Aorta (tissue), 5 donors: ENCODE measurements at regions not wholly inside any gene's neighbourhood (a gene's known extent, or its start where the extent isn't known, plus 50 kb on each side); places are given as distances from the start of the nearest gene placed in this dataset.

Experiments used
- ATAC-seq: fragments of 200-7000 bp; cut with Tn5 transposase; one replicate; pipeline ENCODE4 v1.9.1; 2022; ENCODE audit warnings: moderate library complexity; ENCODE audit not compliant: low FRiP score
- DNase-seq, 2 donors: peaks; one replicate each; pipeline ENCODE4 v3.0.0-alpha.2; 2020
- H3K27ac ChIP-seq, 2 donors: one replicate each; pipeline ENCODE4 v1.5.1; 2013; ENCODE audit warnings: low read length in 2 of 2, mild to moderate bottlenecking in 2 of 2, moderate library complexity in 2 of 2, control low read depth in 1 of 2, inconsistent platforms in 1 of 2, low read depth in 1 of 2
- H3K27me3 ChIP-seq, 2 donors: one replicate each; pipeline ENCODE4 v1.6.1; 2013; ENCODE audit warnings: control low read depth in 1 of 2, low read length in 1 of 2, mild to moderate bottlenecking in 1 of 2, moderate library complexity in 1 of 2; ENCODE audit not compliant: insufficient read depth in 2 of 2, control insufficient read depth in 1 of 2
- H3K36me3 ChIP-seq, 2 donors: one replicate each; pipeline ENCODE4 v1.6.1; 2013; ENCODE audit warnings: control low read depth in 1 of 2, low read length in 1 of 2, mild to moderate bottlenecking in 1 of 2; ENCODE audit not compliant: insufficient read depth in 2 of 2, control insufficient read depth in 1 of 2
- H3K4me1 ChIP-seq, 2 donors: one replicate each; pipeline ENCODE4 v1.6.1; 2013; ENCODE audit warnings: low read length in 2 of 2, control low read depth in 1 of 2, mild to moderate bottlenecking in 1 of 2, moderate library complexity in 1 of 2; ENCODE audit not compliant: insufficient read depth in 2 of 2, control insufficient read depth in 1 of 2
- H3K4me3 ChIP-seq, 2 donors: one replicate each; pipeline ENCODE4 v1.5.1; 2013; ENCODE audit warnings: low read length in 2 of 2, control low read depth in 1 of 2, mild to moderate bottlenecking in 1 of 2
- H3K9me3 ChIP-seq: one replicate; pipeline ENCODE4 v1.6.1; 2013; ENCODE audit warnings: mild to moderate bottlenecking, low read length; ENCODE audit not compliant: control insufficient read depth
- WGBS, 2 donors: extraction: QIAGEN DNeasy Blood & Tissue Kit; methylation state at CpG; one replicate each; pipeline ENCODE4 v1.1.7; 2013; 5-methylcytosine and 5-hydroxymethylcytosine counted together
- intact Hi-C, 2 donors: fragments of 100-400 bp; cut with DNase I; formaldehyde crosslinking; loops; one replicate each; pipeline versions ENCODE4 v1.14.2 to v1.15.0; 2022
- donor health status: healthy with polysubstance abuse.
- donor health status: Bipolar disorder and iron deficiency.
- donor health status: DM: no; HTN: no; CAD: no.
- donor health status: DM: no; HTN: no; CAD: no.
- donor health status: DM: yes; HTN: yes; CAD: no.

DNA sequence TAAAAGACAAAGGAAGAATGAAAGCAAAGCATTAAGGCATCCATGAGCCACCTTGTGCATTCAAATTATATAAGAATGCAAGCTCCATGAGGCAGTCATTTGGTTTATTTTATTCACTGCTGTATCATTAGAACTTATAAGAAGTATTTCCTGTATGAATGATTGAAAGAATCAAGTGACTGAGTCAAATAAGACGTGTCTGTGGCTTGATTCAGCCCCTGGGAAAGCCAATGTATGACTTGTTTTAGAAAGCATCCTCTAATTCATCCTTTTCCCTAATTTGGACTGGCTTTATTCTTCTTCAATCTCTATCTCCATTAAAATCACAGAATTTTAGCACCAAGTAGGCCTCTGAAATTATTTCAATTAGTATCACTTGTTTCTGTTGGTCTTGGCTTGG is 461.1 kb downstream of the LPIN1 start:
- Histone ChIP-seq H3K36me3 (no peaks in the 10 kb centered on the region), H3K4me1 (no peaks in the 10 kb centered on the region), H3K27me3 (no peaks in the 10 kb centered on the region), H3K9me3 (no peaks in the 10 kb centered on the region), H3K27ac (no peak overlapping the region), H3K4me3 (no peak overlapping the region)
- DNase-seq (no peak), ATAC-seq (no peak)
- WGBS, 2 donors, result 71 to 79% methylated on average over 1 of the region's 1 CpG
- intact Hi-C loops, result no loop called here

DNA sequence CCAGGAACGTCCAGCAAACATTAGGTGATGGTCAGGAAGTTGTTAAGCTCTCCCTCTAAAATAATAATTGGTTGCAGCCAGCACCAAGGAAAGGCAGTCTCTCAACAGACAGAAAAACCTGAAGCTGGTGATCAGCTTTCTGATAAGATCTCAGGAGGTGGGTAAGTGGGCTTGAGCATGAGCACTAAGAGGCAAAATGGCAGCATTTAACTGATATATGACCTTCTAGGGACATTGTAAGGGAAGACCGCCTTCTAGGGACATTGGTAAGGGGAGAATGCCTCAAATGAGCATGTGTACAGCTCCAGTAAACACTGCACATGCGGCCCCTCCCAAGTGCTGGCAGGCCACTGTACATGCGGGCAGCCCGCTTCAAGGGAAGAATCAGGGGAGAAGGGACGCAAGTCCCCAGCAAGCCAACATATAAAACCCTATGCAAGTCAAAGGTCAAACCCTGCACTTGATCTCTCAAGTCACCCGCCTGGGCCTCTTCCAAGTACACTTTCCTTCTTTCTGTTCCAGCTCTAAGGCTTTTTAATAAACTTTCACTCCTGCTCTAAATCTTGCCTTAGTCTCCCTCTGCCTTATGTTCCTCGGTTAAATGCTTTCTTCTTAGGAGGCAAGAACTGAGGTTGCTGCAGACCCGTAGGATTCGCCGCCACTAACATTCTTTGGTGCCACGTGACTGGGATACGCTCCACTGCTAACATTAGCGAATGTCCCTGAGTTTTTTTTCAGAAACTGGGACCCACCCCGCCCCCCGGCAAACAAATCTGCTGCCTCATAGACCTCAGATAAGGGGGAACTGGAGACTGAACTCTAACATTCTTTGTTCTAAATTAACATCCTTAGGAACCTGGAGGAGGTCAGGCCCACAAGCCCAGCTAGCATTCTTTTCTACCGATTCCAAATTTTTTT is 463.8 kb downstream of the LPIN1 start:
- WGBS, 2 donors, result 89 to 90% methylated on average over 17 of the region's 17 CpGs
- Histone ChIP-seq H3K27ac (no peak overlapping the region), H3K36me3 (no peaks in the 10 kb centered on the region), H3K27me3 (no peaks in the 10 kb centered on the region), H3K9me3 (no peaks in the 10 kb centered on the region), H3K4me3 (no peak overlapping the region), H3K4me1 (no peaks in the 10 kb centered on the region)
- intact Hi-C loops, result no loop called here
- no peak for DNase-seq
- no peak for ATAC-seq

DNA sequence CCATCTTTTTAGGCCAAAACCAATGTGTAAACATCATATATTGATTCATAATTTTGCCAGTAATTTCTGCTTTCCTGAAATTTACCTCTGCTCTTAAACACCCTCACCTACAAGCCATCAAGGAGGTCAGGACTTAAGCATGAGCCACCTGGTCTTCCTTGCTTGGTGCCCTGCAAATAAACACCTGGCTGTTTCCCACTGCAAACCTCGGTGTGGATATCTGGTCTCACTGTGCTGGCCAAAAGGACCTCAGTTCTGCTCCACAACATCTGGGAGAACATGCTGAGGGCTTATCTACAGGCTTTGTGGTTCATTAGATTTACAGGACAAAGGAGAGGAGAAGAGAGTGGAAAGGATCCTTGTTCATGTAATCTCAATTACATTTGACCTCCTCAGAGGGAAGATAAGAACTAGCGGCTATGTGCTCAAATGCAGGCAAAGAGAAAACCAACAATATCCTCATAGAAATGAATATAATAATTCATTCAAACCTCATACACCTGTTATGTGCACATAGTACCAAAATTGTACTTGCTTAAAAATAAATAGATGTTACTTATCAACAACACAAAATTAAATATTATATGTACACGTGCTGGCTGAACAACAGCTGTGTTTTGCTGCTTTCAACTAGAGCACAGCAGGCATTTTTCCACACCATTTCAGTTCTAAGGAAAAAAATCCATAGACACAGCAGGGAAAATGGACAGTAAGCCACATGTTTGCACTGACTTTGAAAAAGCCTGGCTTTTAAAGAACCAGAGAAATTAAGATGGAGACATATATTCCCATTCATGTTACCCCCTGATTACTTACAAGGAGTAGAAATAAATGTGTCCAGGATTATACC is 465.1 kb downstream of the LPIN1 start:
- intact Hi-C loops, result no loop called here
- H3K36me3 ChIP-seq, result no peaks in the 10 kb centered on the region
- no peak overlapping the region for H3K4me3 ChIP-seq
- no peak for ATAC-seq
- no peak overlapping the region for H3K27ac ChIP-seq
- 66 to 90% methylated on average over 3 of the region's 3 CpGs for WGBS, 2 donors
- no peaks in the 10 kb centered on the region for H3K4me1 ChIP-seq
- no peaks in the 10 kb centered on the region for H3K27me3 ChIP-seq
- DNase-seq, result no peak
- no peaks in the 10 kb centered on the region for H3K9me3 ChIP-seq

DNA sequence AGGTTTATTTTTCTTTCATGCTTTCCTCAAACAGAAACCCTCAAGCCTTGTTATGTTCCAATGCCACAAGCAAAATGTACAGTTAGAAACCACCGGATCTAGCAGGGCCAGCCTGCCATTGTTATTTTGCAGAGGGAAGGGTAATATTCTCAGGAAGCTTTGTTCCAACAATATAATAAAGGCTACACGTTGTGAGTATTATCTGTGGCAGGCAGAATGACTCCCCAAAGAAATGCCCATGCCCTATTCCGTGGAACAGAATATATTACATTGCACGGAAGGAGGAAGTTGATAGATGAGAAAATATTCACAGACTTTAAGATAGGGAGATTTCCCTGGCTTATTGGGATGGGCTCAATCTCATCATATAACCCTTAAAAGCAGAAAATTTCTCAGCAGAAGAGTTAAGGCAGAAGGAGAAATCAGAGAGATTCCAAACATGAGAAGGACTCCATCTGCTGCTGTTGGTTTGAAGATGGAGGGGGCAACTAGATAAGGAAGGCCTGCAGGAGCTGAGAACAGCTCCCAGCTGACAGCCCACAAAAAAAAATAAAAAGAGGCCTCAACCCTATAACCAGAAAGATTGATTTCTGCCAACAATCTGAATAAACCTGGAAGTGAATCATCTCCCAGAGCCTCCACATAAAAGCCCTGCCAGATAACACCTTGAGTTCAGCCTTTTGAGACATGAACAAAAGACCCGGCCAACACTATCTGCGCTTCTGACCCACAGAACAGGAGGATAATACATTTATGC is 466.6 kb downstream of the LPIN1 start:
- Histone ChIP-seq H3K36me3 (no peaks in the 10 kb centered on the region), H3K4me1 (no peaks in the 10 kb centered on the region), H3K27me3 (no peaks in the 10 kb centered on the region), H3K4me3 (no peak overlapping the region), H3K27ac (no peak overlapping the region), H3K9me3 (no peaks in the 10 kb centered on the region)
- ATAC-seq (no peak), DNase-seq (no peak)
- intact Hi-C loops, result no loop called here
- WGBS, 2 donors, result 61 to 72% methylated on average over 6 of the region's 6 CpGs

DNA sequence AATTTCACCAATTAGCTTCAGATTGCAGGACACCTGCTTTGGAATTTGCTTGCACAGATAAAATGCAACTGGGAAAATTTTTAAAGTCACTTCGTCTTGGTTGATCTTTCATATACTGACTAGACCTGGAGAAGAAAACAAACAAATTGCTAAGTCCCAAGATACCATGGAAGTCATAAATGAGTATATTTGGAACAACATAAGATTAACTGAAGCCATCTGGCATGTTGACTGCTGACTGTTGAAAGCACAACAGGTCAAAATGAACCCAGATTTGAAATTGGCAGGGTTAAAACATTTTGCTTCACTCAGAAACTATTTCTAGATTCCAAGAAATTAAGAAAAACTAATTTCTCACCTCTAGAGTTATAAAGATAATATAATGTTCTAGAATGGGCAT is 470.7 kb downstream of the LPIN1 start:
- H3K4me3 ChIP-seq, result no peak overlapping the region
- DNase-seq, result no peak
- H3K27ac ChIP-seq, result no peak overlapping the region
- H3K36me3 ChIP-seq, result no peaks in the 10 kb centered on the region
- H3K27me3 ChIP-seq, result no peaks in the 10 kb centered on the region
- WGBS, 2 donors, result 15 to 33% methylated on average over 1 of the region's 1 CpG
- intact Hi-C loops, result no loop called here
- no peaks in the 10 kb centered on the region for H3K4me1 ChIP-seq
- H3K9me3 ChIP-seq, result no peaks in the 10 kb centered on the region
- ATAC-seq, result no peak

DNA sequence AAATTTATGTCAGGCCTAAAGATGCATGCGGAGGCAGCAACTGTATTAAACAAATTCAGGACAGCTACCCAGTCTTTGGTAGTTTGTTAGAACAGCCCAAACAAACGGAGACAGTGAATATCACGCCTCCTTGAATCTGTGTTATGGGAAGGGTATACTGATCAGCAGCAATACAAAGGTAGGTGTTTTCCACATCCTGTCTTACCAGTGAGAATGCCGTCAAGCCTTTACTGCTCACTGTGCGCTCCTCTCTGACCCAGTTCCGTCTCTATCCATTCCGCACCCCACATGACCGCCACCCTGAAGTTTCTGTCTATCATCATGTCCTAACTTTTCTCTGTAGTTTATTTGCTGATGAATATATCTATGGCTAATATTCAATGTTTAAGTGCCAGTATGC is 473.3 kb downstream of the LPIN1 start:
- peaks cover 6% of the 10 kb centered on the region for H3K9me3 ChIP-seq
- H3K4me1 ChIP-seq, result no peaks in the 10 kb centered on the region
- H3K27ac ChIP-seq, result no peak overlapping the region
- H3K27me3 ChIP-seq, result peaks cover 0 to 3% of the 10 kb centered on the region in 2 donors
- WGBS, 2 donors, result 96 to 98% methylated on average over 8 of the region's 8 CpGs
- no peak for ATAC-seq
- intact Hi-C loops, result no loop called here
- DNase-seq, result no peak
- no peak overlapping the region for H3K4me3 ChIP-seq
- peaks cover 0 to 1% of the 10 kb centered on the region in 2 donors for H3K36me3 ChIP-seq

DNA sequence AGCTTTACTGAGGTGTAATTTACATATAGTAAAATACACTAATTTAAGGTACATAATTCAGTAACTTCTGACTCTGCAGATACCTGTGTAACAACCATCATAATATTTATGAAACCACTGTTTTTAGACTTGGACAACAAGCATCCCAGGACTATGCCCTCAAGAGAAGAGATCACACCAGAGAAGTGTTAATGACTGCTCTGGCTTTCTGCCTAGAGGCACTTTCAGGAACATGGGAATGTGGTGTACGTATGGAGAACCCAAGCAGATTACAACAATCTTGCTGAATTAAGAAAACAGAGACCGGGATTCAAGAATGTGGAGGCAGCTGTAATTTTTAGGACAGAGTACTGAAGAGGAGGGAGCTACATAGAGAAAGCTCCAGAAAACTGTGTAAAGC is 475.2 kb downstream of the LPIN1 start:
- H3K4me3 ChIP-seq, result no peak overlapping the region
- peaks cover 0 to 1% of the 10 kb centered on the region in 2 donors for H3K36me3 ChIP-seq
- H3K27me3 ChIP-seq, result peaks cover 0 to 3% of the 10 kb centered on the region in 2 donors
- intact Hi-C loops, result no loop called here
- no peak overlapping the region for H3K27ac ChIP-seq
- WGBS, 2 donors, result 19 to 30% methylated on average over 2 of the region's 2 CpGs
- H3K9me3 ChIP-seq, result peaks cover 6% of the 10 kb centered on the region
- no peaks in the 10 kb centered on the region for H3K4me1 ChIP-seq
- DNase-seq (no peak), ATAC-seq (no peak)

DNA sequence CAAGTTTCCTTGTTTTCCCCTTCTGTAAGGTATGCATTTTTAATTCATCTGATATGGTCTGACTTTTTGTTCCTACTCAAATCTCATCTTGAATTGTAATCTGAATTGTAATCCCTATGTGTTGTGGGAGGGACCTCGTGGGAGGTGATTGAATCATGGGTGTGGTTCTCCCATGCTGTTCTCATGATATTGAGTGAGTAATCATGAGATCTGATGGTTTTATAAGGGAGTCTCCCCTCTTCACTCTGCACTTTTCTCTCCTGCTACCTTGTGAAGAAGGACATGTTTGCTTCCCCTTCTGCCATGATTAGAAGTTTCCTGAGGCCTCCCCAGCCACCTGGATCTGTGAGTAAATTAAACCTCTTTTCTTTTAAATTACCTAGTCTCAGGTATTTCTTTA is 476.1 kb downstream of the LPIN1 start:
- intact Hi-C loops, result no loop called here
- ATAC-seq, result no peak
- 88 to 92% methylated on average over 1 of the region's 1 CpG for WGBS, 2 donors
- no peak for DNase-seq
- H3K4me1 ChIP-seq, result no peaks in the 10 kb centered on the region
- H3K4me3 ChIP-seq, result no peak overlapping the region
- H3K27me3 ChIP-seq, result peaks cover 0 to 3% of the 10 kb centered on the region in 2 donors
- peaks cover 6% of the 10 kb centered on the region for H3K9me3 ChIP-seq
- H3K27ac ChIP-seq, result no peak overlapping the region
- H3K36me3 ChIP-seq, result peaks cover 0 to 1% of the 10 kb centered on the region in 2 donors
